ENCODE measurements at regions not wholly inside any gene's neighbourhood (a gene's known extent, or its start where the extent isn't known, plus 50 kb on each side); places are given as distances from the start of the nearest gene placed in this dataset.

DNA sequence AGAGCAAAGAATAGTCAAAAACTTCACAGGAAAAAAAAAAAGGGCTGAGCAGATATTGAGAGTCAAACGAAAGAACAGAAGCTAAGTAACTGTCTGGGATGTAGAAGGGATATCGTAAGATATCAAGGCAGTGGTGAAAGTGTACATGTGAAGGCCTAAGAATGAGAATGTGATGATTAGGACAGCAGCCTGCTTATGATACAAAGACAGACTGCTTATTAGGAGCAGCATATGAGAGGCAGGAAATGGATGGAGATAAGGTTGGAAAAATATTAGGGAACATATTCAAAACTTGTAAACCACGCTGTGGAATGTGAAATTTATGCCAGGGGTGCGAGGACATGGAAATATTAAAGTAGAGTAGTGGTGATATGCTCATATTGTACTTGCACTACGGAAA, 133.1 kb upstream of the FAM174A start:
- Histone ChIP-seq H2AFZ (ENCODE audit: low read length) (no peak overlapping the region), H3T11ph (ENCODE audit: low read length) (no peak overlapping the region), H3K18ac (ENCODE audit: insufficient read length, low read depth, low read length) (no peak overlapping the region), H3K14ac (ENCODE audit: insufficient read depth, low read length) (no peak overlapping the region), H3K79me1 (ENCODE audit: insufficient read depth, low read depth, low read length, poor library complexity, severe bottlenecking) (no peaks in the 10 kb centered on the region), H2BK15ac (ENCODE audit: low read depth, low read length) (no peak overlapping the region), H3K4me1 (ENCODE audit: insufficient read depth, low read length) (no peaks in the 10 kb centered on the region), H3K23me2 (ENCODE audit: insufficient read length, low read depth, low read length, poor library complexity, severe bottlenecking) (no peaks in the 10 kb centered on the region), H4K5ac (ENCODE audit: insufficient read length, low read depth, low read length) (no peak overlapping the region), H3K27me3 (ENCODE audit: insufficient read depth, low read length) (no peaks in the 10 kb centered on the region), H3K9me3 (ENCODE audit: control insufficient read depth, low read depth, low read length) (no peaks in the 10 kb centered on the region), H2BK5ac (ENCODE audit: insufficient read length, low read length) (no peak overlapping the region), H3K27ac (ENCODE audit: insufficient read length, low read depth, low read length) (no peak overlapping the region), H2BK12ac (ENCODE audit: insufficient read length, low read depth, low read length) (no peak overlapping the region), H3K79me2 (ENCODE audit: insufficient read depth, low read length) (no peaks in the 10 kb centered on the region), H3K56ac (ENCODE audit: insufficient read length, low read depth, low read length) (no peak overlapping the region), H3K23ac (ENCODE audit: insufficient read length, low read depth, low read length) (no peak overlapping the region), H4K8ac (replicated peaks; ENCODE audit: insufficient read length, low read depth, low read length) (no peak overlapping the region), H4K20me1 (ENCODE audit: control insufficient read depth, insufficient read depth, insufficient read length) (no peaks in the 10 kb centered on the region), H3K4ac (ENCODE audit: low read depth, low read length) (no peak overlapping the region), H2BK120ac (ENCODE audit: low read depth, low read length, poor library complexity, severe bottlenecking) (no peak overlapping the region), H3K9ac (ENCODE audit: extremely low read depth, insufficient read length, low read length) (no peak overlapping the region), H2AK5ac (ENCODE audit: insufficient read length, low read length) (no peak overlapping the region), H3K4me2 (ENCODE audit: insufficient read depth, insufficient read length, low read length) (no peak overlapping the region), H2BK20ac (ENCODE audit: low read depth, low read length, poor library complexity, severe bottlenecking) (no peak overlapping the region), H4K91ac (ENCODE audit: insufficient read length, low read depth, low read length) (no peak overlapping the region)
- no peaks in the 10 kb centered on the region for H3K27me3 Mint-ChIP-seq (ENCODE audit: low read depth)
- H3K4me3 Mint-ChIP-seq = no peak overlapping the region
- no peak for DNase-seq
- no peaks in the 10 kb centered on the region for H3K36me3 Mint-ChIP-seq (ENCODE audit: insufficient read depth in 1 of 3, low read depth in 3 of 3)
- no peaks in the 10 kb centered on the region for H3K9me3 Mint-ChIP-seq
- no peak overlapping the region for H3K27ac Mint-ChIP-seq
- H3K4me1 Mint-ChIP-seq = no peaks in the 10 kb centered on the region
- TF ChIP-seq CTCF (conservative IDR thresholded peaks at IDR 0.05) = no peak
- 100% methylated on average over 2 of the region's 5 CpGs for WGBS (ENCODE audit: extremely low coverage, insufficient read length, low lambda C conversion rate)
